Neural cell (in vitro differentiated cells): ENCODE measurements at regions not wholly inside any gene's neighbourhood (a gene's known extent, or its start where the extent isn't known, plus 50 kb on each side); places are given as distances from the start of the nearest gene placed in this dataset.

Experiments used
- H2AFZ ChIP-seq: fragments of 200-600, 300-800 bp; sonication (generic), shearing (Covaris generic); 2 replicates; pipeline ENCODE4 v1.6.0; 2014; ENCODE audit warnings: low read depth, mild to moderate bottlenecking, antibody characterized with exemption, low read length, moderate library complexity
- H3F3A ChIP-seq: fragments of 200-600 bp; shearing (Covaris generic); 2 replicates; pipeline ENCODE4 v1.6.1; 2016; ENCODE audit warnings: mild to moderate bottlenecking, moderate library complexity, mixed read lengths, antibody characterized with exemption, low read length; ENCODE audit not compliant: insufficient read depth, poor library complexity, severe bottlenecking
- H3K27ac ChIP-seq: fragments of 200-600, 300-800 bp; sonication (generic), shearing (Covaris generic); 2 replicates; pipeline ENCODE4 v1.5.1; 2014; ENCODE audit warnings: mild to moderate bottlenecking, low read length, moderate library complexity
- H3K27me3 ChIP-seq: fragments of 300-800, 200-600 bp; sonication (generic), shearing (Covaris generic); 2 replicates; pipeline ENCODE4 v1.6.0; 2014; ENCODE audit warnings: mild to moderate bottlenecking, low read depth, low read length, moderate library complexity; ENCODE audit not compliant: insufficient read depth
- H3K36me3 ChIP-seq: fragments of 300-800, 200-600 bp; sonication (generic), shearing (Covaris generic); 2 replicates; pipeline ENCODE4 v1.5.1; 2014; ENCODE audit warnings: mild to moderate bottlenecking, antibody characterized with exemption, low read length, moderate library complexity; ENCODE audit not compliant: insufficient read depth
- H3K4me2 ChIP-seq: fragments of 300-800, 200-600 bp; sonication (generic), shearing (Covaris generic); 2 replicates; pipeline ENCODE4 v1.6.0; 2014; ENCODE audit warnings: mild to moderate bottlenecking, low read length
- H3K4me3 ChIP-seq: fragments of 300-800, 200-600 bp; sonication (generic), shearing (Covaris generic); 2 replicates; pipeline ENCODE4 v1.5.1; 2014; ENCODE audit warnings: mild to moderate bottlenecking, low read length, moderate library complexity
- H3K79me2 ChIP-seq: fragments of 200-600 bp; shearing (Covaris generic); replicated peaks from 2 replicates; pipeline ENCODE4 v1.6.0; 2014; ENCODE audit warnings: mild to moderate bottlenecking, low read length, moderate library complexity; ENCODE audit not compliant: insufficient read depth
- H3K9ac ChIP-seq: fragments of 300-800, 200-600 bp; sonication (generic), shearing (Covaris generic); 2 replicates; pipeline ENCODE4 v1.6.1; 2016; ENCODE audit warnings: mild to moderate bottlenecking, low read length, mixed read lengths
- H3K9me2 ChIP-seq: fragments of 200-600 bp; shearing (Covaris generic); 2 replicates; pipeline ENCODE4 v1.6.1; 2016; ENCODE audit warnings: mild to moderate bottlenecking, low read length, mixed read lengths; ENCODE audit not compliant: insufficient read depth
- H3K9me3 ChIP-seq: fragments of 200-600, 300-800 bp; sonication (generic), shearing (Covaris generic); 2 replicates; pipeline ENCODE4 v1.6.1; 2016; ENCODE audit warnings: mild to moderate bottlenecking, mixed run types, low read length, moderate library complexity, mixed read lengths
- H4K20me1 ChIP-seq: fragments of 200-600 bp; shearing (Covaris generic); 2 replicates; pipeline ENCODE4 v1.6.1; 2016; ENCODE audit warnings: mild to moderate bottlenecking, mixed run types; ENCODE audit not compliant: insufficient read depth
- CTCF ChIP-seq: fragments of 450-650 bp; IDR thresholded peaks from 2 replicates; pipeline ENCODE4 v1.5.1; 2014; ENCODE audit warnings: antibody characterized with exemption, mild to moderate bottlenecking, moderate library complexity; ENCODE audit not compliant: poor library complexity, severe bottlenecking
- EP300 ChIP-seq: fragments of 450-650 bp; conservative IDR thresholded peaks from 2 replicates; pipeline ENCODE4 v1.6.1; 2014; ENCODE audit warnings: antibody characterized with exemption, mild to moderate bottlenecking, moderate library complexity; ENCODE audit not compliant: poor library complexity, severe bottlenecking
- EZH2 ChIP-seq: fragments of 200-600, 300-800 bp; shearing (Covaris generic), sonication (generic); IDR thresholded peaks from 2 replicates; pipeline ENCODE4 v1.6.1; 2014; ENCODE audit warnings: antibody characterized with exemption, low read length, borderline replicate concordance, mild to moderate bottlenecking; ENCODE audit not compliant: insufficient read depth, poor library complexity, severe bottlenecking
- MXI1 ChIP-seq: fragments of 450-650 bp; conservative IDR thresholded peaks from 2 replicates; pipeline ENCODE4 v1.6.1; 2014; ENCODE audit warnings: antibody characterized with exemption, mild to moderate bottlenecking; ENCODE audit not compliant: poor library complexity, severe bottlenecking
- POLR2AphosphoS5 ChIP-seq: IDR thresholded peaks from 2 replicates; pipeline ENCODE4 v1.6.1; 2012
- RAD21 ChIP-seq: fragments of 450-650 bp; conservative IDR thresholded peaks from 2 replicates; pipeline ENCODE4 v1.6.1; 2014; ENCODE audit warnings: antibody characterized with exemption, mild to moderate bottlenecking, moderate library complexity
- REST ChIP-seq: IDR thresholded peaks from 2 replicates; pipeline ENCODE4 v1.6.1; 2012; ENCODE audit warnings: borderline replicate concordance
- SMC3 ChIP-seq: fragments of 450-650 bp; conservative IDR thresholded peaks from 2 replicates; pipeline ENCODE4 v1.6.1; 2014; ENCODE audit warnings: antibody characterized with exemption, mild to moderate bottlenecking, moderate library complexity; ENCODE audit not compliant: poor library complexity
- TAF1 ChIP-seq: IDR thresholded peaks from 2 replicates; pipeline ENCODE4 v1.6.1; 2012; ENCODE audit warnings: low read depth

- H4K20me1 ChIP-seq, result no peaks in the 10 kb centered on the region
- no peaks in the 10 kb centered on the region for H3K9me3 ChIP-seq
- no peaks in the 10 kb centered on the region for H3K36me3 ChIP-seq
- H3K79me2 ChIP-seq, result no peaks in the 10 kb centered on the region
- H2AFZ ChIP-seq, result no peak overlapping the region
- H3K27ac ChIP-seq, result no peak overlapping the region
- H3K4me3 ChIP-seq, result no peak overlapping the region
- TF ChIP-seq POLR2AphosphoS5, result no peak
- TF ChIP-seq EZH2, result no peak
- TF ChIP-seq TAF1, result no peak
- no peak for TF ChIP-seq EP300
- no peak for TF ChIP-seq MXI1
- no peaks in the 10 kb centered on the region for H3F3A ChIP-seq
- no peak overlapping the region for H3K4me2 ChIP-seq
- H3K9ac ChIP-seq, result no peak overlapping the region
- no peaks in the 10 kb centered on the region for H3K27me3 ChIP-seq
- H3K9me2 ChIP-seq, result no peaks in the 10 kb centered on the region
Measured at GRCh38 chr10:36188461-36188860, 546.4 kb upstream of the FZD8 start.

GRCh38 chr10:36188080-36188453 lies 546.0 kb upstream of the FZD8 start:
- H3K9ac ChIP-seq, result no peak overlapping the region
- H3K4me2 ChIP-seq, result no peak overlapping the region
- no peaks in the 10 kb centered on the region for H3K79me2 ChIP-seq
- H3K27me3 ChIP-seq, result no peaks in the 10 kb centered on the region
- no peak overlapping the region for H3K27ac ChIP-seq
- no peaks in the 10 kb centered on the region for H3K9me2 ChIP-seq
- H3F3A ChIP-seq, result no peaks in the 10 kb centered on the region
- no peaks in the 10 kb centered on the region for H3K36me3 ChIP-seq
- H2AFZ ChIP-seq, result no peak overlapping the region
- no peaks in the 10 kb centered on the region for H3K9me3 ChIP-seq
- H3K4me3 ChIP-seq, result no peak overlapping the region
- no peaks in the 10 kb centered on the region for H4K20me1 ChIP-seq
- TF ChIP-seq REST (no peak), SMC3 (no peak), EP300 (no peak), MXI1 (no peak), EZH2 (no peak), CTCF (no peak), RAD21 (no peak), TAF1 (no peak)
